ENCODE measurements at regions not wholly inside any gene's neighbourhood (a gene's known extent, or its start where the extent isn't known, plus 50 kb on each side); places are given as distances from the start of the nearest gene placed in this dataset.

DNA sequence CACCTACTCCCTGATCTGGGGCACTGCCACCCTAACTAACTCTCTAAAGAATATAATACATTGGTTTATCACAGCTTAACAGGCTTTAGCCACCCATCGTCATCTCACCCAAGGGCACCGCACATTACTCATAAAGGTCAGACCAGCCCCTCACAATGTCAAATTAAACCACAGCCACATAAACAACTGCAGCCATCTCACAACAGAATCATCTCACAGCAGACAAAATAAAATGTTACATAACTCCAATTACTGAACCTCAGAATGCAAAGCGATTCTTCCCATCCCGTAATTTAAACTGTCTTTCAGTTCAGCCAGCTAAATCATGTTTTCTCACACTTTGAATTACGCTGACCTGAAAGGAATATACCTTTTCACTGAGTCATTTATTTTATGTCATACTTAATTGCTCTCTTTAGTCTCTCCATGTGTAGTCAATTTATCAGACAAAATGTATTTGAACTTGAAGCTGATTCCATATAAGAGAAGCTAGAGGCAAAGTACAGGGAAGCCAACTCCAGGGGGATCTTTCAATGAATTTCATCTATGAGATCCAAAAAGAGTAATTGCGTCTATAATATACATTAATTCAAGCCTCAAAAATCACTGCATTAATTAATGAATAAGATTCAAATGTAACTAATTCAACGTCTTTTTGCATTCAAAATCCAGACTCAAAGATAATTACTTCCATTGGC, 96.9 kb upstream of the NEBL start:
- Histone ChIP-seq H3K27me3 (ENCODE audit: control insufficient read depth, insufficient read depth, low read length) (no peaks in the 10 kb centered on the region), H3K27ac (ENCODE audit: low read length) (no peak overlapping the region), H3K4me3 (ENCODE audit: low read length) (no peak overlapping the region), H3K4me1 (ENCODE audit: control insufficient read depth, insufficient read depth, low read length) (peaks cover 5% of the 10 kb centered on the region), H3K36me3 (ENCODE audit: control insufficient read depth, insufficient read depth, low read length) (no peaks in the 10 kb centered on the region), H3K9me3 (replicated peaks; ENCODE audit: control insufficient read depth, low read depth, low read length) (no peaks in the 10 kb centered on the region)
- no peak for DNase-seq
- WGBS (ENCODE audit: insufficient coverage) = 92% methylated on average over 2 of the region's 7 CpGs

GRCh38 chr10:20993389-20993788, 96.3 kb upstream of the NEBL start:
- WGBS (ENCODE audit: insufficient coverage) = no CpG with 5 or more reads among the region's 4 CpGs

DNA sequence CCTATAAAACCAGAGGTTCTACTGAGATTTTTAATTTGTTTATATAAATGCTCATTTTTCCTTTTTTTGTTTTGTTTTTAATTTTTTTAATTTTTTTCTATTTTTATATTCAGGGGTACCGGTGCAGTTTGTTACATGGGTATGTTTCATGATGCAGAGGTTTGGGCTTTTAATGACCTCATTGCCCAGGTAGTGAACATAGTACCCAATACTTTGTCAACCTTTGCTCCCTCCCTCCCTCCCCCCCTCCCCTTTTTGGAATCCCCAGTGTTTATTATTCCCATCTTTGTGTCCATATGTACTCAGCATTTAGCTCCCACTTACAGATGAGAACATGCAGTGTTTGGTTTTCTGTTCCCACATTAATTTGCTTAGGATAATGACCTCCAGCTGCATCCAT, 94.4 kb upstream of the NEBL start:
- H3K4me1 ChIP-seq (ENCODE audit: control insufficient read depth, insufficient read depth, low read length) = peaks cover 5% of the 10 kb centered on the region
- no peaks in the 10 kb centered on the region for H3K36me3 ChIP-seq (ENCODE audit: control insufficient read depth, insufficient read depth, low read length)
- no peak overlapping the region for H3K4me3 ChIP-seq (ENCODE audit: low read length)
- WGBS (ENCODE audit: insufficient coverage) = no CpG with 5 or more reads among the region's 1 CpG
- H3K27ac ChIP-seq (ENCODE audit: low read length) = no peak overlapping the region
- DNase-seq = no peak
- no peaks in the 10 kb centered on the region for H3K9me3 ChIP-seq (replicated peaks; ENCODE audit: control insufficient read depth, low read depth, low read length)
- H3K27me3 ChIP-seq (ENCODE audit: control insufficient read depth, insufficient read depth, low read length) = no peaks in the 10 kb centered on the region

More at GRCh38 chr10:20993389-20993788, 96.3 kb upstream of the NEBL start:
- no peaks in the 10 kb centered on the region for H3K36me3 ChIP-seq (ENCODE audit: control insufficient read depth, insufficient read depth, low read length)
- H3K27me3 ChIP-seq (ENCODE audit: control insufficient read depth, insufficient read depth, low read length) = no peaks in the 10 kb centered on the region
- H3K4me3 ChIP-seq (ENCODE audit: low read length) = no peak overlapping the region
- H3K27ac ChIP-seq (ENCODE audit: low read length) = no peak overlapping the region
- no peak for DNase-seq
- peaks cover 5% of the 10 kb centered on the region for H3K4me1 ChIP-seq (ENCODE audit: control insufficient read depth, insufficient read depth, low read length)
- H3K9me3 ChIP-seq (replicated peaks; ENCODE audit: control insufficient read depth, low read depth, low read length) = no peaks in the 10 kb centered on the region

DNA sequence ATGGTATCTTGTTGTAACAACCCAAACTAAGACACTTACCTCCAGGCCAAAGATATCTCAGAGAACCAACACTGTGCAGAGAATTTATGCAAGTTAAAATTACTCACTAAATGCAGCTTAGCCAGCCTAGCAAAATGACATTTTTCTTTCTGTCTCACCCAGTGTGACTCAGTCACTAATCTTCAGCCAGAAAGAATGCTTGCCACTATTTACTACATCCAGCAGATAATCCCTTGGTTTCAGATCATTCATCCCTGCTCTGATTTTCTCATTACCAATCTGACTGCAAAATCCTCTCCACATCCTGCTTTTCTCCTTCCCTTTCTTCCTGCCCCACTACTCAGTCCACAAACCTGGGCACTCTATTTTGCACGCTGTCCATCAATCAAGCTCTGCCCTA, 93.5 kb upstream of the NEBL start:
- Histone ChIP-seq H3K4me3 (ENCODE audit: low read length) (no peak overlapping the region), H3K27me3 (ENCODE audit: control insufficient read depth, insufficient read depth, low read length) (no peaks in the 10 kb centered on the region), H3K9me3 (replicated peaks; ENCODE audit: control insufficient read depth, low read depth, low read length) (no peaks in the 10 kb centered on the region), H3K27ac (ENCODE audit: low read length) (no peak overlapping the region), H3K4me1 (ENCODE audit: control insufficient read depth, insufficient read depth, low read length) (peaks cover 5% of the 10 kb centered on the region), H3K36me3 (ENCODE audit: control insufficient read depth, insufficient read depth, low read length) (no peaks in the 10 kb centered on the region)
- no CpG with 5 or more reads among the region's 1 CpG for WGBS (ENCODE audit: insufficient coverage)
- DNase-seq = peak; percentile 36

GRCh38 chr10:20988357-20988983, 91.4 kb upstream of the NEBL start:
- no peaks in the 10 kb centered on the region for H3K27me3 ChIP-seq (ENCODE audit: control insufficient read depth, insufficient read depth, low read length)
- no peaks in the 10 kb centered on the region for H3K36me3 ChIP-seq (ENCODE audit: control insufficient read depth, insufficient read depth, low read length)
- H3K4me1 ChIP-seq (ENCODE audit: control insufficient read depth, insufficient read depth, low read length) = no peaks in the 10 kb centered on the region
- DNase-seq = no peak
- H3K4me3 ChIP-seq (ENCODE audit: low read length) = no peak overlapping the region
- no peak overlapping the region for H3K27ac ChIP-seq (ENCODE audit: low read length)
- H3K9me3 ChIP-seq (replicated peaks; ENCODE audit: control insufficient read depth, low read depth, low read length) = no peaks in the 10 kb centered on the region
- no CpG with 5 or more reads among the region's 1 CpG for WGBS (ENCODE audit: insufficient coverage)

GRCh38 chr10:20986049-20986448, 88.9 kb upstream of the NEBL start:
- 57% methylated on average over 1 of the region's 2 CpGs for WGBS (ENCODE audit: insufficient coverage)
- Histone ChIP-seq H3K4me1 (ENCODE audit: control insufficient read depth, insufficient read depth, low read length) (no peaks in the 10 kb centered on the region), H3K27me3 (ENCODE audit: control insufficient read depth, insufficient read depth, low read length) (no peaks in the 10 kb centered on the region), H3K27ac (ENCODE audit: low read length) (no peak overlapping the region), H3K9me3 (replicated peaks; ENCODE audit: control insufficient read depth, low read depth, low read length) (no peaks in the 10 kb centered on the region), H3K36me3 (ENCODE audit: control insufficient read depth, insufficient read depth, low read length) (no peaks in the 10 kb centered on the region), H3K4me3 (ENCODE audit: low read length) (no peak overlapping the region)
- no peak for DNase-seq

DNA sequence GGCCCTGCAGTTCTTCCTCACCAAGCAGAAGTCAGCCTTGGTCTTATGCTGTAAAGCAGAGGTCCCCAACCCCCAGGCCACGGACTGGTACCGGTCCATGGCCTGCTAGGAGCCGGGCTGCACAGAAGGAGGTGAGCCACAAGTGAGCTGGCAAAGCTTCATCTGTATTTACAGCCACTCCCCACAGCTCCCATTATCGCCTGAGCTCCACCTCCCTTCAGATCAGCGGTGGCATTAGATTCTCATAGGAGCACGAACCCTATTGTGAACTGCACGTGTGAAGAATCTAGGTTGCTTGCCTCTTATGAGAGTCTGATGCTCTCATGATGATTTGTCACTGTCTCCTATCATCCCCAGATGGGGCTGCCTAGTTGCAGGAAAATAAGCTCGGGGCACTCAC, 87.6 kb upstream of the NEBL start:
- H3K36me3 ChIP-seq (ENCODE audit: control insufficient read depth, insufficient read depth, low read length) = no peaks in the 10 kb centered on the region
- no peak overlapping the region for H3K4me3 ChIP-seq (ENCODE audit: low read length)
- no peaks in the 10 kb centered on the region for H3K4me1 ChIP-seq (ENCODE audit: control insufficient read depth, insufficient read depth, low read length)
- DNase-seq = no peak
- no peaks in the 10 kb centered on the region for H3K27me3 ChIP-seq (ENCODE audit: control insufficient read depth, insufficient read depth, low read length)
- WGBS (ENCODE audit: insufficient coverage) = 75% methylated on average over 2 of the region's 8 CpGs
- H3K27ac ChIP-seq (ENCODE audit: low read length) = no peak overlapping the region
- H3K9me3 ChIP-seq (replicated peaks; ENCODE audit: control insufficient read depth, low read depth, low read length) = no peaks in the 10 kb centered on the region

GRCh38 chr10:20981419-20981953, 84.4 kb upstream of the NEBL start:
- WGBS (ENCODE audit: insufficient coverage) = 100% methylated on average over 1 of the region's 2 CpGs
- DNase-seq = no peak

GRCh38 chr10:20978617-20979016, 81.5 kb upstream of the NEBL start:
- H3K4me3 ChIP-seq (ENCODE audit: low read length) = no peak overlapping the region
- 100% methylated on average over 1 of the region's 5 CpGs for WGBS (ENCODE audit: insufficient coverage)
- no peaks in the 10 kb centered on the region for H3K9me3 ChIP-seq (replicated peaks; ENCODE audit: control insufficient read depth, low read depth, low read length)
- no peaks in the 10 kb centered on the region for H3K4me1 ChIP-seq (ENCODE audit: control insufficient read depth, insufficient read depth, low read length)
- H3K36me3 ChIP-seq (ENCODE audit: control insufficient read depth, insufficient read depth, low read length) = no peaks in the 10 kb centered on the region
- H3K27ac ChIP-seq (ENCODE audit: low read length) = no peak overlapping the region
- DNase-seq = no peak
- H3K27me3 ChIP-seq (ENCODE audit: control insufficient read depth, insufficient read depth, low read length) = no peaks in the 10 kb centered on the region

More at GRCh38 chr10:20981419-20981953, 84.4 kb upstream of the NEBL start:
- Histone ChIP-seq H3K4me3 (ENCODE audit: low read length) (no peak overlapping the region), H3K4me1 (ENCODE audit: control insufficient read depth, insufficient read depth, low read length) (no peaks in the 10 kb centered on the region), H3K27ac (ENCODE audit: low read length) (no peak overlapping the region), H3K27me3 (ENCODE audit: control insufficient read depth, insufficient read depth, low read length) (no peaks in the 10 kb centered on the region), H3K36me3 (ENCODE audit: control insufficient read depth, insufficient read depth, low read length) (no peaks in the 10 kb centered on the region), H3K9me3 (replicated peaks; ENCODE audit: control insufficient read depth, low read depth, low read length) (no peaks in the 10 kb centered on the region)

DNA sequence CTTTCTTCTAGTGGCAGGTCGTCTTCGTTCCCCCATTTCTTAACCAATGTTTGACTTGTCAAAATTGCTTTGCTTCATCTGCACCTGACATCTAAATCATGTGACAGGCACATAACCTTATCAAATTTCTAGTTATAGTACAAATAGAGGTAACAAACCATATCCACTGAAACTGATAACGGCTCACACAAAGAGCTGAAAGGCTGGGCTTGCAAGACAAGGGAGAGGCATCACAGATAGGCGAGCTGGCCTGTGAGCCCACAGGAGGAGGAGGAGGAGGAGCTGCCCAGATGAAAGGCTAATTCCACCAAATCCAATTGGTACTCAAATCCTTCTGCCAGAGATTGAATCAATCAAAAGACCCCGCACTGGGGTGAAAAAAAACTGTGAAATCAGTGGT, 80.2 kb upstream of the NEBL start:
- Histone ChIP-seq H3K27me3 (ENCODE audit: control insufficient read depth, insufficient read depth, low read length) (no peaks in the 10 kb centered on the region), H3K36me3 (ENCODE audit: control insufficient read depth, insufficient read depth, low read length) (no peaks in the 10 kb centered on the region), H3K27ac (ENCODE audit: low read length) (no peak overlapping the region), H3K4me3 (ENCODE audit: low read length) (no peak overlapping the region), H3K9me3 (replicated peaks; ENCODE audit: control insufficient read depth, low read depth, low read length) (no peaks in the 10 kb centered on the region), H3K4me1 (ENCODE audit: control insufficient read depth, insufficient read depth, low read length) (no peaks in the 10 kb centered on the region)
- no peak for DNase-seq
- no CpG with 5 or more reads among the region's 5 CpGs for WGBS (ENCODE audit: insufficient coverage)
